HEK293 (cell line): ENCODE measurements at regions not wholly inside any gene's neighbourhood (a gene's known extent, or its start where the extent isn't known, plus 50 kb on each side); places are given as distances from the start of the nearest gene placed in this dataset.
A peak's percentile ranks its signal among the peaks of the same experiment; 100 is the strongest.

Experiments used
- CTCF ChIA-PET: fragments of 350-600 bp; formaldehyde crosslinking; extraction: SDS; loops from one replicate; lab custom pipeline; 2021; ENCODE audit warnings: antibody characterized with exemption; lab: Yijun Ruan, JAX
- POLR2A ChIA-PET: fragments of 300-600 bp; formaldehyde crosslinking; extraction: SDS; loops from one replicate; lab custom pipeline; 2020; ENCODE audit warnings: antibody characterized with exemption, inconsistent platforms; lab: Yijun Ruan, JAX
- H3K27ac ChIP-seq: fragments of 200-500 bp; sonication (Bioruptor generic); 2 replicates; pipeline ENCODE4 v1.5.1; 2014; ENCODE audit warnings: low read depth, low read length, control low read depth, inconsistent platforms; ENCODE audit errors: extremely low read depth
- H3K36me3 ChIP-seq, 2 experiments: fragments of 200-500 bp in 1 of 2; sonication (Bioruptor generic) in 1 of 2; 1 replicate in 1 of 2; 2 replicates in 1 of 2; pipeline ENCODE4 v1.5.1; 2014 to 2017; ENCODE audit warnings: inconsistent platforms in 2 of 2, low read length in 2 of 2; ENCODE audit not compliant: control insufficient read depth in 2 of 2, insufficient read depth in 1 of 2
- H3K4me1 ChIP-seq: fragments of 200-500 bp; sonication (Bioruptor generic); 2 replicates; pipeline ENCODE4 v1.5.1; 2014; ENCODE audit warnings: mild to moderate bottlenecking, low read length, inconsistent platforms; ENCODE audit not compliant: control insufficient read depth, insufficient read depth
- H3K4me3 ChIP-seq: 2 replicates; pipeline ENCODE4 v1.5.1; 2011; ENCODE audit warnings: low read depth, mild to moderate bottlenecking, control low read depth, low read length, moderate library complexity
- H3K9me3 ChIP-seq: fragments of 200-500 bp; sonication (Bioruptor generic); 2 replicates; pipeline ENCODE4 v1.5.1; 2014; ENCODE audit warnings: low read depth, low read length, inconsistent platforms; ENCODE audit not compliant: control insufficient read depth, insufficient read depth
- BCL6B ChIP-seq: fragments of 450-650 bp; formaldehyde crosslinking; IDR thresholded peaks from 2 replicates; pipeline ENCODE4 v1.5.1; 2017; ENCODE audit warnings: missing biosample characterization, missing genetic modification characterization
- HOXD13 ChIP-seq: sonication (generic); formaldehyde crosslinking; IDR thresholded peaks from 2 replicates; pipeline ENCODE4 v1.8.0; 2022; ENCODE audit warnings: missing genetic modification reagents, borderline replicate concordance
- ZNF132 ChIP-seq: fragments of 450-650 bp; formaldehyde crosslinking; IDR thresholded peaks from 2 replicates; pipeline ENCODE4 v1.5.1; 2017; ENCODE audit warnings: missing biosample characterization, missing genetic modification characterization, borderline replicate concordance
- ZNF133 ChIP-seq: fragments of 450-650 bp; formaldehyde crosslinking; IDR thresholded peaks from 2 replicates; pipeline ENCODE4 v1.5.1; 2016; ENCODE audit warnings: missing biosample characterization, missing genetic modification characterization
- ZNF157 ChIP-seq: fragments of 450-650 bp; formaldehyde crosslinking; IDR thresholded peaks from 2 replicates; pipeline ENCODE4 v1.5.1; 2016; ENCODE audit warnings: missing biosample characterization, missing genetic modification characterization
- ZNF677 ChIP-seq: fragments of 450-650 bp; IDR thresholded peaks from 2 replicates; pipeline ENCODE4 v1.5.0; 2018; ENCODE audit warnings: missing biosample characterization, mild to moderate bottlenecking, missing genetic modification characterization, moderate library complexity
- ZNF768 ChIP-seq: fragments of 450-650 bp; formaldehyde crosslinking; IDR thresholded peaks from 2 replicates; pipeline ENCODE4 v1.5.1; 2018; ENCODE audit warnings: missing biosample characterization, mild to moderate bottlenecking, missing genetic modification characterization
- ZNF792 ChIP-seq: fragments of 450-650 bp; formaldehyde crosslinking; IDR thresholded peaks from 2 replicates; pipeline ENCODE4 v1.5.1; 2016; ENCODE audit warnings: missing biosample characterization, missing genetic modification characterization
- ZNF837 ChIP-seq: fragments of 450-650 bp; formaldehyde crosslinking; IDR thresholded peaks from 2 replicates; pipeline ENCODE4 v1.5.1; 2016; ENCODE audit warnings: missing biosample characterization, missing genetic modification characterization

- TF ChIP-seq HOXD13 (CRISPR knock-in tag) (no peak), ZNF157 (tag by site-specific recombination) (no peak)
Observed at GRCh38 chr15:58244536-58244935, 106.4 kb downstream of the AQP9 start (continued).

DNA sequence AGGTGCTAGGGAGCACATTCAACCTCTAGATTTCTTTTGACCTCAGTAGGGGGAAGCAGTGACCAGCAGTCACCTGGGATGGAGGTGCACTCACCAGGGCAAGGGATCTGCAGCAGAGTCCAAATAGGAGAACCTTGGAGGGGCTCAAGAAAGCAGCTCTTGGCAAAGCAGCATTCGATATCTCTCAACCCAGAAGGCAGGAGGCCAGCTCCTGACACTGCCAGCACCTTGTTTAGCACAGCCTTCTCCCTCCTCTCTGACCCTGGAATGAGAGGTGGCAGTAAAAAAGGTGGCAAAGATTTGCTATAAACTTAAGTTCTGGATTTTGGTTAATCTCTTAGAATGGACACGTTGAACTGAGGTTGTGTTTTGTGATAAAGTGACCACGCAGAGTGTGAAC is 107.9 kb downstream of the AQP9 start:
- Histone ChIP-seq H3K9me3 (no peaks in the 10 kb centered on the region), H3K4me3 (no peak overlapping the region), H3K36me3 (no peaks in the 10 kb centered on the region), H3K27ac (no peak overlapping the region), H3K4me1 (no peaks in the 10 kb centered on the region)
- ChIA-PET POLR2A (no interaction called here), CTCF (no interaction called here)
- TF ChIP-seq BCL6B (tag by site-specific recombination): no peak
- TF ChIP-seq ZNF837 (tag by site-specific recombination): no peak

- H3K9me3 ChIP-seq: no peaks in the 10 kb centered on the region
- CTCF ChIA-PET: no interaction called here
- H3K4me3 ChIP-seq: no peak overlapping the region
- POLR2A ChIA-PET: no interaction called here
- H3K36me3 ChIP-seq: no peaks in the 10 kb centered on the region
- no peaks in the 10 kb centered on the region for H3K4me1 ChIP-seq
- TF ChIP-seq ZNF133 (tag by site-specific recombination): no peak
- H3K27ac ChIP-seq: no peak overlapping the region
Observed at GRCh38 chr15:58247855-58248842, 110.0 kb downstream of the AQP9 start.

GRCh38 chr15:58249646-58250312 is 111.6 kb downstream of the AQP9 start:
- no peaks in the 10 kb centered on the region for H3K4me1 ChIP-seq
- no peak overlapping the region for H3K4me3 ChIP-seq
- H3K27ac ChIP-seq: no peak overlapping the region
- no peak for TF ChIP-seq ZNF792 (tag by site-specific recombination)
- TF ChIP-seq ZNF768 (tag by site-specific recombination): no peak
- TF ChIP-seq, all 188 proteins: peak for 0
- ChIA-PET CTCF (no interaction called here), POLR2A (no interaction called here)
- no peaks in the 10 kb centered on the region for H3K36me3 ChIP-seq
- no peaks in the 10 kb centered on the region for H3K9me3 ChIP-seq

- no peaks in the 10 kb centered on the region for H3K4me1 ChIP-seq
- CTCF ChIA-PET: interaction anchor here (0.6 to 1.6 kb wide), 2 partner anchors 11 to 14 kb away, joined by 4 read pairs; no protein-coding TSS in a partner anchor
- POLR2A ChIA-PET: no interaction called here
- no peaks in the 10 kb centered on the region for H3K36me3 ChIP-seq
- H3K27ac ChIP-seq: no peak overlapping the region
- H3K4me3 ChIP-seq: no peak overlapping the region
- TF ChIP-seq ZNF677 (tag by site-specific recombination): peak; percentile 51; the same call in 1 of the 2 replicates
- no peak for TF ChIP-seq ZNF132 (tag by site-specific recombination)
- no peaks in the 10 kb centered on the region for H3K9me3 ChIP-seq
Observed at GRCh38 chr15:58252586-58253323, 114.6 kb downstream of the AQP9 start.
